Kidney (tissue), 13 donors: ENCODE measurements at regions not wholly inside any gene's neighbourhood (a gene's known extent, or its start where the extent isn't known, plus 50 kb on each side); places are given as distances from the start of the nearest gene placed in this dataset.
A peak's percentile ranks its signal among the peaks of the same experiment; 100 is the strongest.

Source experiments
- DNase-seq, 5 donors: peaks; one replicate each; pipeline ENCODE4 v3.0.0-alpha.2; 2013 to 2020
- FAIRE-seq: peaks from 2 replicates; lab custom pipeline; 2012; peaks lifted over from hg19 to GRCh38; lab: Jason Lieb, UNC
- H3K27ac ChIP-seq, 2 donors: one replicate each; pipeline ENCODE4 v1.7.0; 2013; ENCODE audit warnings: low read depth in 2 of 2, low read length in 2 of 2, inconsistent platforms in 1 of 2
- H3K27me3 ChIP-seq: one replicate; pipeline ENCODE4 v1.7.1; 2013; ENCODE audit warnings: low read length, inconsistent platforms; ENCODE audit not compliant: control insufficient read depth, insufficient read depth
- H3K36me3 ChIP-seq, 3 donors: one replicate each; pipeline versions ENCODE4 v1.7.0 to v1.7.1; 2013; ENCODE audit warnings: low read length in 3 of 3, control low read depth in 1 of 3, inconsistent platforms in 1 of 3; ENCODE audit not compliant: insufficient read depth in 3 of 3, control insufficient read depth in 2 of 3
- H3K4me1 ChIP-seq, 3 donors: one replicate each; pipeline versions ENCODE4 v1.7.0 to v1.7.1; 2013; ENCODE audit warnings: low read length in 3 of 3, inconsistent platforms in 1 of 3, low read depth in 1 of 3; ENCODE audit not compliant: control insufficient read depth in 2 of 3, insufficient read depth in 2 of 3
- H3K4me3 ChIP-seq, 3 donors: one replicate each; pipeline versions ENCODE4 v1.7.0 to v1.8.1; 2013; ENCODE audit warnings: low read length in 3 of 3, control low read depth in 1 of 3, inconsistent platforms in 1 of 3
- H3K9ac ChIP-seq, 3 donors: one replicate each; pipeline versions ENCODE4 v1.7.0 to v1.7.1; 2013; ENCODE audit warnings: low read length in 3 of 3, control low read depth in 1 of 3, inconsistent platforms in 1 of 3
- H3K9me3 ChIP-seq, 3 donors: one replicate each; pipeline versions ENCODE4 v1.7.0 to v1.7.1; 2013; ENCODE audit warnings: low read length in 3 of 3, control low read depth in 1 of 3, inconsistent platforms in 1 of 3; ENCODE audit not compliant: control insufficient read depth in 2 of 3, insufficient read depth in 1 of 3
- intact Hi-C: fragments of 100-400 bp; cut with DNase I; formaldehyde crosslinking; loops from one replicate; pipeline ENCODE4 v1.11.1; 2022
- TF ChIP-seq, protein P1 (sequence below): IDR thresholded peaks from 3 replicates; pipeline ENCODE4 v1.5.1; 2012; ENCODE audit warnings: mild to moderate bottlenecking, moderate library complexity, borderline replicate concordance; ENCODE audit not compliant: insufficient read depth; ENCODE audit errors: extremely low read depth
- donor health status: control.
- donor health status: control.
- donor health status: control.
- donor health status: control.
- donor health status: control.
- donor health status: DM: yes; HTN: yes; CAD: no.
- donor health status: Normal renal cell carcinoma (clear cell type).

DNA sequence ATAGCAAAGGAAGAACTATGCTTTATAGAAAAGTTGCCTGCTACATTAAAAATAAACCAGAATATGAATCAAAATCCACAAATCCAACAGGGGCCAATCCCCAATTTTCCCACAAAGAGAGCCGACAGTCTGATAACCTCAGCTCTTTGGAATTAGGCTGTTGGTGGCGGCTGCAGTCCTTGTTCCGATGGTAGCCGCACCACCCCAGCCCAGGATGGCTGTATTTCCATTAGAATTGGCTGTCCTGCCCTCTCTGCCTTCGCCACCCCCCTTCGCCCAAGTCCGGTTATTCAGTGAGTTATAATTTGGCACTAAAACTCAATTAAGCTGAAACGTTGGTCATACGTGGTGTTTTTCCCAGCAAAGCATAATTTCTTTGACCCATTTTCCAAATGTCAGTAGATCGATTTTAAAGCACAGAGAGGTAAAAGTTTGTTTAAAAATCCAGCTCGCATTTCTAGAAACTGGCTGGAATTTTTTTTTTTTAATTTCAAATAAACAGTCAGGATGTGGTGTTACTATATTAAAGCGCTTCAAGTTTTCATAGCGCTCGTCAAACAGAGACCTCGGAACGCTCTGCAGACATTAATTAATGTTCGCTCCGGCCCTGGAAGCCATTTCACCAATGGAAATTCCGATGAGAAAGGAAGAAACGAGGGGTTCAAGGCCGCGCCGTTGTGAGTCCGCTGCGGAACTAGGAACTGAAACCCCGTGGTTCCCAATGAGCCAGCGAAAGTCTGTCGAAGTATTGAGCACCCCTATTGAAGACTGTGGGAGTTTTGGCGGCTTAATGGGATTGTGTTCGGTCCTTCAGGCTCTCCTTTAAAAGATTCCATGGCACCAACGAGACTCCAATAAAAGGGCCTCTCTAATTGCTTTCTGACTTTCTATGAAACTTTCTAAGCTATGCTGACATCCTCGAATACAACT lies 104.8 kb upstream of the DIO3 start:
- FAIRE-seq: no peak
- H3K9ac ChIP-seq: no peak overlapping the region
- no peaks in the 10 kb centered on the region for H3K36me3 ChIP-seq
- TF ChIP-seq, protein P1, sequence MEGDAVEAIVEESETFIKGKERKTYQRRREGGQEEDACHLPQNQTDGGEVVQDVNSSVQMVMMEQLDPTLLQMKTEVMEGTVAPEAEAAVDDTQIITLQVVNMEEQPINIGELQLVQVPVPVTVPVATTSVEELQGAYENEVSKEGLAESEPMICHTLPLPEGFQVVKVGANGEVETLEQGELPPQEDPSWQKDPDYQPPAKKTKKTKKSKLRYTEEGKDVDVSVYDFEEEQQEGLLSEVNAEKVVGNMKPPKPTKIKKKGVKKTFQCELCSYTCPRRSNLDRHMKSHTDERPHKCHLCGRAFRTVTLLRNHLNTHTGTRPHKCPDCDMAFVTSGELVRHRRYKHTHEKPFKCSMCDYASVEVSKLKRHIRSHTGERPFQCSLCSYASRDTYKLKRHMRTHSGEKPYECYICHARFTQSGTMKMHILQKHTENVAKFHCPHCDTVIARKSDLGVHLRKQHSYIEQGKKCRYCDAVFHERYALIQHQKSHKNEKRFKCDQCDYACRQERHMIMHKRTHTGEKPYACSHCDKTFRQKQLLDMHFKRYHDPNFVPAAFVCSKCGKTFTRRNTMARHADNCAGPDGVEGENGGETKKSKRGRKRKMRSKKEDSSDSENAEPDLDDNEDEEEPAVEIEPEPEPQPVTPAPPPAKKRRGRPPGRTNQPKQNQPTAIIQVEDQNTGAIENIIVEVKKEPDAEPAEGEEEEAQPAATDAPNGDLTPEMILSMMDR: no peak
- peak in 1 of 5 donors; percentile 11 for DNase-seq
- no peak overlapping the region for H3K4me3 ChIP-seq
- no peaks in the 10 kb centered on the region for H3K9me3 ChIP-seq
- H3K27ac ChIP-seq: no peak overlapping the region
- intact Hi-C loops: no loop called here
- no peaks in the 10 kb centered on the region for H3K4me1 ChIP-seq
- H3K27me3 ChIP-seq: peaks cover 45% of the 10 kb centered on the region

DNA sequence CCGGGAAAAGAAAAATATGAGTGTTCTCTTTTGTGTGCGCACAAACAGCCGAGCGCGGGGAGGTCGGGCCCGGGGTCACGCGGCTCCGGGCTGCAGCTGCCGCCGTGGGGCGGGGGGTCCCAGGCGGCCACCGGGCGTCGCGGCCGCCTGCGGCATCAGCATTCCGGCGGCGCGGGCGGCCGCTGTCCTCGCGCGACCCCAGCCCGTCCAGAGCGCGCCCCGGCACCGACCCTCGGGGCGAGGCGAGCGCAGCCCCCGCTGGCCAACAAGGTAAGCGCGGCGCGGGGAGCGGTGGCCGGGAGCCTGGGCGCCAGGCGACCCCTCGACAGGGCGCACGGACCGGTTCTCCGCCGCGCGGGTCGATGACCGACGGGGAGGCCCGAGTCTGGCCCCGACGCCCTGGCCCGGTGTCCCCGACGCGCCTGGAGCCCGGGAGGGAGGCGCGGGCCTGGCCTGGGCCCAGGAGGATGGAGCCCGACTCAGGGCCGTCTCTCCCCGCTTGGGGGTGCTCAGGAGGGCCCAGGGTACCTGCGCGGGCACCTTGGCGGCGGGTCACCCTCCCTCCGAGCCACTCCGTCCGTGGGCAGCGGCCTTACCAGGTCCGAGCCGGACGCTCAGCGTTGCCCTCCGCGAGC lies 103.9 kb upstream of the DIO3 start:
- intact Hi-C loops: no loop called here
- no peak overlapping the region for H3K9ac ChIP-seq
- H3K27me3 ChIP-seq: peaks cover 45% of the 10 kb centered on the region
- no peaks in the 10 kb centered on the region for H3K9me3 ChIP-seq
- H3K27ac ChIP-seq: no peak overlapping the region
- no peak overlapping the region for H3K4me3 ChIP-seq
- FAIRE-seq (no peak), DNase-seq (no peak)
- TF ChIP-seq, protein P1: no peak
- no peaks in the 10 kb centered on the region for H3K4me1 ChIP-seq
- no peaks in the 10 kb centered on the region for H3K36me3 ChIP-seq

DNA sequence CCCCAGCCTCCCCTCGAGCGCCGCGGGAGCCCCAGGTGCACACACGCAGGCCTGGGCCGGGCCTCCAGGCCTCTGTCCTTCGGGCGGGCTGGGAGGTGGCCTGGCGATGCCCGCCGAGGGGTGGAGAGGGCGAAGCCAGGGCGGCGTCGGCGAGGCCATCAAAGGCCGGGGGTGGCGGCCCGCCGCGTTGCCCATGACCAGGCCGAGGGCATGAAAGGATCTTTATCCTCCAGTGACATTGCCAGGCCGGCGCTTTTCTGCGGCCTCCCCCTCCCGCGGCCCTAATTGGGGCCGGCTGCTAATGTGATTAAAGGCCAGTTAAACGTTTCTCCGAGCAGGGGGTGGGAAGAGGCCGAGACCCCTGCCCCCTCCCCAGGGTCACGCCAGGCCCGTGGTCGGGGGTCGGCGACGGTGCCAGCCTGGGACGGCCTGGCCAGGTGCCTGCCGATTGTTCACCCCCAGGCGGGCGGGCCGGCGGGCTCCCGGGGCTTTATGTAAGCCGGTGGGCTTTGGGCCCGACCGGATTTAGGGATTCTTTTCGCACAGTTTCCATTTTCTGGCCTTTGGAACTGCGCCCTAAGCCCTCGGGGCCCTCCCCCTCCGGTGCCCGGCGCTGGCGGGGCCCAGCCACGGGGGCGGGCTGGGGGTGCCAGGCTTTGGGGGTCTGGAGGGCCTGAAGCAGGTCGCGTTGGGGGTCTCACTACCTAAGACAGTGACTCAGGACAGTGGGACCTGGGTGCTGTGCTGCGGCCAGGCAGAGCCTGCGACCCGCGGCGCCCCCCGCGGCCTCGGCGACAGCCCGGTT lies 103.2 kb upstream of the DIO3 start:
- DNase-seq: no peak
- Histone ChIP-seq H3K4me3 (no peak overlapping the region), H3K4me1 (no peaks in the 10 kb centered on the region), H3K27me3 (peaks cover 45% of the 10 kb centered on the region), H3K9me3 (no peaks in the 10 kb centered on the region), H3K36me3 (no peaks in the 10 kb centered on the region), H3K27ac (no peak overlapping the region), H3K9ac (no peak overlapping the region)
- no peak for FAIRE-seq
- intact Hi-C loops: no loop called here
- TF ChIP-seq, protein P1: no peak
